ENCODE measurements at regions not wholly inside any gene's neighbourhood (a gene's known extent, or its start where the extent isn't known, plus 50 kb on each side); places are given as distances from the start of the nearest gene placed in this dataset.

DNA sequence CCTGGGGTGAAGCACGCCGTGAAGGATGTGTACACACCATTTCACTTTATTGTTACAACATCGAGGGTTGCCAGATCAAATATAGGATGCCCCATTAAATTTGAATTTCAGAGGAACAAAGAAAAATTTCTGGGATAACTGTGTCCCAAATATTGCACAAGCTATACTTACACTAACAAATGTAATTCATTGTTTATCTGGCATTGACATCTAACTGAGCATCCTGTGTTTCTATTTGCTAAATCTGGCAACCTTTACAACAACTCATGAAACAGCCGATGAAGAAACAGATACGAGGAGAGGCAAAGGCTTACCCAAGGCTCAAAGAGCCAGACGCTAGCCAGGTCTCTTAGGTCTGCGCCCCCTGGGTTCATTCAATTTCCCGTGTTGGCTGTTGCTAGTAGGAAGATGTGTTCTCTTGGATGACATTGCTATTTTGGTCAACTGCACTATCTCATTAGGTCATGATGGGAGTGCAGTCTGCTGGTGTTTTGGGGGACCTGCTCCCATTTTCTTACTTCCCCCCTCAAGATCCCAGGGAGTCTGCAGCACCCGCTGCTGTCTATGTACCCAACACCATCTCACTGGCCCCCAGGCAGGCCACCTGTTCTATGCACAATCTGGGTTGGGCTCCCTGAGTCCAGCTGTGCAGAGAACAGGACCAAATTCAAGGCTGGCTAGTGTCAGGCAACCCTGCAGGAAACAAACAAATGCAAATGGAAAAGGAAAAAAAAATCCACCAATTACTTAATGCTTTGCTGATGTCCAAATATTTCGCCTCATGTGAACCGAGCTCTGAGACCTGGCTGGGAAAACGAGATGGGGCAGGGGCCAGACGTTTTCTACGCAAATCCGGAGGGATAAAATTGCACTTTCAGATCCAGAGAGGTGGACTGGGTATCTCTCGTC lies 560.9 kb downstream of the MIAT start:
- no peak overlapping the region for H3K4me3 ChIP-seq (ENCODE audit: low read depth, low read length)
- no peak for DNase-seq (ENCODE audit: low read depth)
- TF ChIP-seq, protein P1, sequence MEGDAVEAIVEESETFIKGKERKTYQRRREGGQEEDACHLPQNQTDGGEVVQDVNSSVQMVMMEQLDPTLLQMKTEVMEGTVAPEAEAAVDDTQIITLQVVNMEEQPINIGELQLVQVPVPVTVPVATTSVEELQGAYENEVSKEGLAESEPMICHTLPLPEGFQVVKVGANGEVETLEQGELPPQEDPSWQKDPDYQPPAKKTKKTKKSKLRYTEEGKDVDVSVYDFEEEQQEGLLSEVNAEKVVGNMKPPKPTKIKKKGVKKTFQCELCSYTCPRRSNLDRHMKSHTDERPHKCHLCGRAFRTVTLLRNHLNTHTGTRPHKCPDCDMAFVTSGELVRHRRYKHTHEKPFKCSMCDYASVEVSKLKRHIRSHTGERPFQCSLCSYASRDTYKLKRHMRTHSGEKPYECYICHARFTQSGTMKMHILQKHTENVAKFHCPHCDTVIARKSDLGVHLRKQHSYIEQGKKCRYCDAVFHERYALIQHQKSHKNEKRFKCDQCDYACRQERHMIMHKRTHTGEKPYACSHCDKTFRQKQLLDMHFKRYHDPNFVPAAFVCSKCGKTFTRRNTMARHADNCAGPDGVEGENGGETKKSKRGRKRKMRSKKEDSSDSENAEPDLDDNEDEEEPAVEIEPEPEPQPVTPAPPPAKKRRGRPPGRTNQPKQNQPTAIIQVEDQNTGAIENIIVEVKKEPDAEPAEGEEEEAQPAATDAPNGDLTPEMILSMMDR (IDR thresholded peaks at IDR 0.05; ENCODE audit: low read depth, low read length, missing control alignments), result no peak

DNA sequence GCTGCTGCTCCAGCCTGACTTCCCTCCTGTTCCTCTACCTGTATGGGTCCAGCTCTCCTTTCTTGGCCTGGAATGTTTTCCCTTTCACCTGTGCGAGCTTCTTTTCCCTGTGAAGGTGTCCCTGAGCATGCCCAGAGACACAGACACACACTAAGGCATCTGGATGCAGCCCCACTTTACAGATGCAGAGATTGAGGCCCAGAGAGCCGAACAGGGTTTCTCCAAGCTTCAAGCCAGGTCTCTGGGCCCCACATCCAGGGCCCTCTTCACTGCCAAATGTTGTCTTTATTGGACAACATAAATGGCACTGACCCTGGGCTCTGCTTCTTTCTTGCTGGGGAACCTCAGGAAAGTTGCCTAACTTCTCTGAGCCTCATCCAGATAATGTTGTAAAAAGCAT lies 561.6 kb downstream of the MIAT start:
- TF ChIP-seq, protein P1 (IDR thresholded peaks at IDR 0.05; ENCODE audit: low read depth, low read length, missing control alignments), result no peak
- no peak overlapping the region for H3K4me3 ChIP-seq (ENCODE audit: low read depth, low read length)
- no peak for DNase-seq (ENCODE audit: low read depth)

- TF ChIP-seq, protein P1 (IDR thresholded peaks at IDR 0.05; ENCODE audit: low read depth, low read length, missing control alignments), result no peak
- no peak overlapping the region for H3K4me3 ChIP-seq (ENCODE audit: low read depth, low read length)
- DNase-seq (ENCODE audit: low read depth), result no peak
Measured at GRCh38 chr22:27220339-27220738, 563.0 kb downstream of the MIAT start.

GRCh38 chr22:27222178-27222577 lies 564.8 kb downstream of the MIAT start:
- TF ChIP-seq, protein P1 (IDR thresholded peaks at IDR 0.05; ENCODE audit: low read depth, low read length, missing control alignments), result no peak
- H3K4me3 ChIP-seq (ENCODE audit: low read depth, low read length), result no peak overlapping the region
- no peak for DNase-seq (ENCODE audit: low read depth)

GRCh38 chr22:27223317-27224177 lies 566.2 kb downstream of the MIAT start:
- no peak overlapping the region for H3K4me3 ChIP-seq (ENCODE audit: low read depth, low read length)
- DNase-seq (ENCODE audit: low read depth), result no peak
- TF ChIP-seq, protein P1 (IDR thresholded peaks at IDR 0.05; ENCODE audit: low read depth, low read length, missing control alignments), result no peak

GRCh38 chr22:27224485-27225374 lies 567.3 kb downstream of the MIAT start:
- TF ChIP-seq, protein P1 (IDR thresholded peaks at IDR 0.05; ENCODE audit: low read depth, low read length, missing control alignments), result no peak
- no peak for DNase-seq (ENCODE audit: low read depth)
- no peak overlapping the region for H3K4me3 ChIP-seq (ENCODE audit: low read depth, low read length)
